ENCODE measurements at regions not wholly inside any gene's neighbourhood (a gene's known extent, or its start where the extent isn't known, plus 50 kb on each side); places are given as distances from the start of the nearest gene placed in this dataset.

GRCh38 chrX:69073721-69074120 is 91.5 kb downstream of the PJA1 start:
- H3K4me3 ChIP-seq (ENCODE audit: low read length) = no peak overlapping the region
- TF ChIP-seq EZH2phosphoT487 (IDR thresholded peaks at IDR 0.05; ENCODE audit: low read depth) (no peak), CTCF (IDR thresholded peaks at IDR 0.05; ENCODE audit: low read depth, low read length) (no peak)
- no peaks in the 10 kb centered on the region for H3K36me3 ChIP-seq (replicated peaks; ENCODE audit: low read depth, low read length)
- H3K27ac ChIP-seq (ENCODE audit: low read length) = no peak overlapping the region
- no peak overlapping the region for H2AFZ ChIP-seq (ENCODE audit: low read depth, low read length)
- no peaks in the 10 kb centered on the region for H3K79me2 ChIP-seq (ENCODE audit: low read length)
- no peaks in the 10 kb centered on the region for H3K9me3 ChIP-seq (ENCODE audit: insufficient read depth, low read length)
- H3K4me1 ChIP-seq (ENCODE audit: low read length) = no peaks in the 10 kb centered on the region
- H4K20me1 ChIP-seq (ENCODE audit: insufficient read depth, low read length) = no peaks in the 10 kb centered on the region
- no peak overlapping the region for H3K9ac ChIP-seq (ENCODE audit: low read length)
- H3K4me2 ChIP-seq (ENCODE audit: low read length) = no peak overlapping the region
- no peaks in the 10 kb centered on the region for H3K27me3 ChIP-seq (ENCODE audit: low read depth, low read length)

GRCh38 chrX:69073241-69073640 is 92.0 kb downstream of the PJA1 start:
- Histone ChIP-seq H3K9me3 (ENCODE audit: insufficient read depth, low read length) (no peaks in the 10 kb centered on the region), H3K4me3 (ENCODE audit: low read length) (no peak overlapping the region), H3K9ac (ENCODE audit: low read length) (no peak overlapping the region), H3K36me3 (replicated peaks; ENCODE audit: low read depth, low read length) (no peaks in the 10 kb centered on the region), H4K20me1 (ENCODE audit: insufficient read depth, low read length) (no peaks in the 10 kb centered on the region), H3K79me2 (ENCODE audit: low read length) (no peaks in the 10 kb centered on the region), H3K27ac (ENCODE audit: low read length) (no peak overlapping the region), H3K27me3 (ENCODE audit: low read depth, low read length) (no peaks in the 10 kb centered on the region), H2AFZ (ENCODE audit: low read depth, low read length) (no peak overlapping the region), H3K4me2 (ENCODE audit: low read length) (no peak overlapping the region), H3K4me1 (ENCODE audit: low read length) (no peaks in the 10 kb centered on the region)
- TF ChIP-seq EZH2phosphoT487 (IDR thresholded peaks at IDR 0.05; ENCODE audit: low read depth) (no peak), CTCF (IDR thresholded peaks at IDR 0.05; ENCODE audit: low read depth, low read length) (no peak)

GRCh38 chrX:69072486-69073006 is 92.7 kb downstream of the PJA1 start:
- H3K27ac ChIP-seq (ENCODE audit: low read length) = no peak overlapping the region
- H3K79me2 ChIP-seq (ENCODE audit: low read length) = no peaks in the 10 kb centered on the region

More at GRCh38 chrX:69072486-69073006, 92.7 kb downstream of the PJA1 start:
- Histone ChIP-seq H3K36me3 (replicated peaks; ENCODE audit: low read depth, low read length) (no peaks in the 10 kb centered on the region), H4K20me1 (ENCODE audit: insufficient read depth, low read length) (no peaks in the 10 kb centered on the region), H3K9ac (ENCODE audit: low read length) (no peak overlapping the region), H3K4me2 (ENCODE audit: low read length) (no peak overlapping the region), H2AFZ (ENCODE audit: low read depth, low read length) (no peak overlapping the region), H3K27me3 (ENCODE audit: low read depth, low read length) (no peaks in the 10 kb centered on the region), H3K9me3 (ENCODE audit: insufficient read depth, low read length) (no peaks in the 10 kb centered on the region), H3K4me1 (ENCODE audit: low read length) (no peaks in the 10 kb centered on the region), H3K4me3 (ENCODE audit: low read length) (no peak overlapping the region)
- TF ChIP-seq EZH2phosphoT487 (IDR thresholded peaks at IDR 0.05; ENCODE audit: low read depth) (no peak), CTCF (IDR thresholded peaks at IDR 0.05; ENCODE audit: low read depth, low read length) (no peak)

Data from OCI-LY3 (cell line).